GM12878 (cell line): ENCODE measurements at regions not wholly inside any gene's neighbourhood (a gene's known extent, or its start where the extent isn't known, plus 50 kb on each side); places are given as distances from the start of the nearest gene placed in this dataset.

Experiments used
- ATAC-seq: fragments of 200-7000 bp; cut with Tn5 transposase; 3 replicates; pipeline ENCODE4 v1.9.1; 2020; ENCODE audit warnings: mild to moderate bottlenecking, moderate library complexity
- BruUV-seq: library from RNA; stranded (reverse); fragments of 400-500 nt; replicated peaks from 2 replicates; lab custom pipeline; 2021; lab: Mats Ljungman, UMichigan
- CTCF ChIA-PET: fragments of 300-600 bp; sonication (Branson Sonifier 250); formaldehyde crosslinking; extraction: SDS; loops from one replicate; lab custom pipeline; 2021; ENCODE audit warnings: inconsistent platforms; lab: Yijun Ruan, JAX
- POLR2A ChIA-PET: fragments of 350-600 bp; formaldehyde crosslinking; extraction: SDS; loops from one replicate; lab custom pipeline; 2021; ENCODE audit warnings: inconsistent platforms; lab: Charles Lee
- RAD21 ChIA-PET: fragments of 300-600 bp; sonication (Branson Sonifier 250); formaldehyde crosslinking; loops from one replicate; lab custom pipeline; 2023; ENCODE audit warnings: antibody characterized with exemption; ENCODE audit not compliant: unreplicated experiment; lab: Charles Lee
- SMC1A ChIA-PET: fragments of 300-600 bp; sonication (Branson Sonifier 250); formaldehyde crosslinking; loops from one replicate; lab custom pipeline; 2023; ENCODE audit not compliant: unreplicated experiment, uncharacterized antibody; lab: Charles Lee
- DNase-seq: peaks from one replicate; pipeline ENCODE4 v3.0.0-alpha.2; 2011; ENCODE audit warnings: low read depth, low spot score
- FAIRE-seq: peaks from 3 replicates; lab custom pipeline; 2011; peaks lifted over from hg19 to GRCh38; lab: Jason Lieb, UNC
- H2AFZ ChIP-seq: 2 replicates; pipeline ENCODE4 v1.6.0; 2011; ENCODE audit warnings: low read depth, low read length, control low read depth; ENCODE audit not compliant: control insufficient read depth
- H3K27ac ChIP-seq: 2 replicates; pipeline ENCODE4 v1.5.1; 2011; ENCODE audit warnings: control low read depth; ENCODE audit not compliant: control insufficient read depth, insufficient read depth
- H3K27me3 ChIP-seq, 2 experiments: replicated peaks in 1 of 2; 2 replicates each; pipeline versions ENCODE4 v1.6.0 to v1.6.1; 2011; ENCODE audit warnings: low read length in 1 of 2; ENCODE audit not compliant: control insufficient read depth in 2 of 2, insufficient read depth in 2 of 2
- H3K36me3 ChIP-seq, 2 experiments: 2 replicates each; pipeline ENCODE4 v1.5.1; 2011; ENCODE audit warnings: low read length in 1 of 2; ENCODE audit not compliant: control insufficient read depth in 2 of 2, insufficient read depth in 2 of 2
- H3K4me1 ChIP-seq: 2 replicates; pipeline ENCODE4 v1.6.1; 2011; ENCODE audit warnings: mild to moderate bottlenecking, low read length, moderate library complexity, mixed read lengths; ENCODE audit not compliant: control insufficient read depth, insufficient read depth
- H3K4me2 ChIP-seq: 2 replicates; pipeline ENCODE4 v1.6.0; 2011; ENCODE audit warnings: control low read depth; ENCODE audit not compliant: control insufficient read depth, insufficient read depth
- H3K4me3 ChIP-seq: fragments of 200-600 bp; sonication (generic); 2 replicates; pipeline ENCODE4 v1.5.1; 2016
- H3K79me2 ChIP-seq: 2 replicates; pipeline ENCODE4 v1.6.0; 2011; ENCODE audit warnings: low read length; ENCODE audit not compliant: control insufficient read depth, insufficient read depth
- H3K9ac ChIP-seq: 2 replicates; pipeline ENCODE4 v1.8.0; 2011; ENCODE audit warnings: low read length, control low read depth, mixed read lengths; ENCODE audit not compliant: control insufficient read depth, insufficient read depth
- H3K9me3 ChIP-seq: replicated peaks from 3 replicates; pipeline ENCODE4 v1.5.1; 2011; ENCODE audit warnings: mild to moderate bottlenecking, low read length; ENCODE audit not compliant: control insufficient read depth, insufficient read depth
- H4K20me1 ChIP-seq: 2 replicates; pipeline ENCODE4 v1.6.0; 2011; ENCODE audit not compliant: control insufficient read depth, insufficient read depth
- ATF2 ChIP-seq: IDR thresholded peaks from 2 replicates; pipeline ENCODE4 v1.6.1; 2012; ENCODE audit warnings: low read length, inconsistent platforms
- ATF7 ChIP-seq: fragments of 450-650 bp; IDR thresholded peaks from 2 replicates; pipeline ENCODE4 v1.6.1; 2016; ENCODE audit warnings: low read depth, mild to moderate bottlenecking
- CBX3 ChIP-seq: fragments of 200-600 bp; sonication (generic); IDR thresholded peaks from 2 replicates; pipeline ENCODE4 v1.6.1; 2016; ENCODE audit warnings: low read depth, borderline replicate concordance
- CBX5 ChIP-seq: sonication (generic); IDR thresholded peaks from 2 replicates; pipeline ENCODE4 v1.6.1; 2016; ENCODE audit warnings: low read depth, moderate library complexity, mild to moderate bottlenecking, inconsistent platforms
- CHD4 ChIP-seq: fragments of 200-600 bp; sonication (generic); IDR thresholded peaks from 2 replicates; pipeline ENCODE4 v1.6.1; 2016; ENCODE audit warnings: mild to moderate bottlenecking
- E4F1 ChIP-seq: fragments of 450-650 bp; IDR thresholded peaks from 2 replicates; pipeline ENCODE4 v1.6.1; 2018; ENCODE audit warnings: borderline replicate concordance, mild to moderate bottlenecking; ENCODE audit not compliant: partially characterized antibody
- IRF5 ChIP-seq: fragments of 450-650 bp; IDR thresholded peaks from 2 replicates; pipeline ENCODE4 v1.6.1; 2017; ENCODE audit warnings: borderline replicate concordance
- MTA2 ChIP-seq: fragments of 450-650 bp; IDR thresholded peaks from 2 replicates; pipeline ENCODE4 v1.6.1; 2016; ENCODE audit warnings: low read depth, mild to moderate bottlenecking, moderate library complexity
- MYC ChIP-seq: IDR thresholded peaks from 2 replicates; pipeline ENCODE4 v1.6.1; 2011; ENCODE audit warnings: mild to moderate bottlenecking, low read length, moderate library complexity, inconsistent platforms; ENCODE audit not compliant: insufficient read depth, insufficient replicate concordance, insufficient read length, severe bottlenecking
- NR2C1 ChIP-seq: fragments of 450-650 bp; IDR thresholded peaks from 2 replicates; pipeline ENCODE4 v1.6.1; 2017; ENCODE audit warnings: antibody characterized with exemption, mild to moderate bottlenecking, moderate library complexity
- RAD21 ChIP-seq: IDR thresholded peaks from 2 replicates; pipeline ENCODE4 v1.6.1; 2011; ENCODE audit warnings: mild to moderate bottlenecking, low read depth, low read length, moderate library complexity; ENCODE audit not compliant: insufficient read depth
- RB1 ChIP-seq: fragments of 450-650 bp; formaldehyde crosslinking; IDR thresholded peaks from 2 replicates; pipeline ENCODE4 v1.6.1; 2017; ENCODE audit warnings: mild to moderate bottlenecking, borderline replicate concordance
- RBBP5 ChIP-seq: fragments of 200-600 bp; sonication (generic); conservative IDR thresholded peaks from 2 replicates; pipeline ENCODE4 v1.6.1; 2016
- TAF1 ChIP-seq: IDR thresholded peaks from 2 replicates; pipeline ENCODE4 v1.6.1; 2011; ENCODE audit warnings: mild to moderate bottlenecking, low read depth, low read length, borderline replicate concordance
- USF2 ChIP-seq: IDR thresholded peaks from 2 replicates; pipeline ENCODE4 v1.6.1; 2011; ENCODE audit warnings: low read depth, low read length, improper control_type of control experiment, borderline replicate concordance
- WGBS: methylation state at CpG from one replicate; pipeline ENCODE4 v1.1.6; 2016; ENCODE audit warnings: low lambda C conversion rate; ENCODE audit not compliant: insufficient replicate concordance, insufficient coverage; ENCODE audit errors: missing lambda C conversion rate; 5-methylcytosine and 5-hydroxymethylcytosine counted together
- in situ Hi-C: fragments of 300-500 bp; cut with MboI; formaldehyde crosslinking; loops from 9 replicates; pipeline ENCODE4 v1.14.3; 2018; ENCODE audit warnings: mixed read lengths
- intact Hi-C: fragments of 100-400 bp; cut with micrococcal nuclease; formaldehyde crosslinking; loops from one replicate; pipeline ENCODE4 v1.14.2; 2022; ENCODE audit not compliant: unreplicated experiment

GRCh38 chrX:134711135-134711921 lies 53.1 kb upstream of the PLAC1 start:
- Histone ChIP-seq H3K27me3 (no peaks in the 10 kb centered on the region), H4K20me1 (no peaks in the 10 kb centered on the region), H3K9ac (no peak overlapping the region), H3K4me2 (no peak overlapping the region), H2AFZ (no peak overlapping the region), H3K4me1 (no peaks in the 10 kb centered on the region), H3K79me2 (no peaks in the 10 kb centered on the region), H3K4me3 (no peak overlapping the region), H3K36me3 (no peaks in the 10 kb centered on the region), H3K9me3 (no peaks in the 10 kb centered on the region), H3K27ac (no peak overlapping the region)
- in situ Hi-C loops (no loop called here), intact Hi-C loops (no loop called here)
- ChIA-PET CTCF (interaction anchor here (1.2 kb wide), 1 partner anchor 9 kb away, joined by 3 read pairs; no protein-coding TSS in a partner anchor), POLR2A (no interaction called here), SMC1A (no interaction called here), RAD21 (no interaction called here)
- ATAC-seq (no peak), DNase-seq (no peak), FAIRE-seq (no peak)
- no peak for TF ChIP-seq TAF1
- TF ChIP-seq NR2C1, result no peak
- no peak for TF ChIP-seq ATF2
- no peak for TF ChIP-seq RB1
- TF ChIP-seq RBBP5, result no peak
- TF ChIP-seq MTA2, result no peak
- TF ChIP-seq USF2, result no peak
- no peak for TF ChIP-seq CBX5
- TF ChIP-seq IRF5, result no peak
- TF ChIP-seq CHD4, result no peak
- no peak for TF ChIP-seq RAD21
- no peak for TF ChIP-seq ATF7
- no peak for TF ChIP-seq E4F1
- TF ChIP-seq CBX3, result no peak
- no peak for TF ChIP-seq MYC
- 0% methylated on average over 3 of the region's 3 CpGs for whole genome bisulfite sequencing
- no TSS peak for BruUV-seq
